Ascending aorta (tissue), 2 donors: ENCODE measurements at regions not wholly inside any gene's neighbourhood (a gene's known extent, or its start where the extent isn't known, plus 50 kb on each side); places are given as distances from the start of the nearest gene placed in this dataset.

Experiments used
- DNase-seq, 2 donors: peaks; one replicate each; pipeline ENCODE4 v3.0.0-alpha.2; 2019; ENCODE audit warnings: low spot score in 2 of 2
- H3K27ac ChIP-seq, 2 donors: fragments of 200-600 bp; sonication (generic); one replicate each; pipeline ENCODE4 v1.5.1; 2016 to 2017; ENCODE audit warnings: mild to moderate bottlenecking in 1 of 2
- H3K27me3 ChIP-seq: fragments of 200-600 bp; sonication (generic); one replicate; pipeline ENCODE4 v1.5.1; 2017
- H3K36me3 ChIP-seq, 2 donors: fragments of 200-600 bp; sonication (generic); one replicate each; pipeline ENCODE4 v1.5.1; 2016
- H3K4me1 ChIP-seq, 2 donors: fragments of 200-600 bp; sonication (generic); one replicate each; pipeline ENCODE4 v1.5.1; 2016 to 2017; ENCODE audit warnings: mild to moderate bottlenecking in 1 of 2
- H3K4me3 ChIP-seq, 2 donors: fragments of 200-600 bp; sonication (generic); one replicate each; pipeline ENCODE4 v1.5.1; 2016 to 2017; ENCODE audit warnings: mild to moderate bottlenecking in 1 of 2
- H3K9me3 ChIP-seq, 2 donors: fragments of 200-600 bp; sonication (generic); one replicate each; pipeline ENCODE4 v1.5.1; 2016
- intact Hi-C: fragments of 100-400 bp; cut with DNase I; formaldehyde crosslinking; loops from one replicate; pipeline ENCODE4 v1.15.1; 2023
- TF ChIP-seq, protein P1 (sequence below), 3 experiments: fragments of 200-600 bp in 2 of 3; fragments of 450-650 bp in 1 of 3; sonication (generic) in 2 of 3; IDR thresholded peaks; one replicate each; pipeline ENCODE4 v1.5.1; 2016 to 2019; ENCODE audit warnings: antibody characterized with exemption in 3 of 3, mild to moderate bottlenecking in 1 of 3, moderate library complexity in 1 of 3

DNA sequence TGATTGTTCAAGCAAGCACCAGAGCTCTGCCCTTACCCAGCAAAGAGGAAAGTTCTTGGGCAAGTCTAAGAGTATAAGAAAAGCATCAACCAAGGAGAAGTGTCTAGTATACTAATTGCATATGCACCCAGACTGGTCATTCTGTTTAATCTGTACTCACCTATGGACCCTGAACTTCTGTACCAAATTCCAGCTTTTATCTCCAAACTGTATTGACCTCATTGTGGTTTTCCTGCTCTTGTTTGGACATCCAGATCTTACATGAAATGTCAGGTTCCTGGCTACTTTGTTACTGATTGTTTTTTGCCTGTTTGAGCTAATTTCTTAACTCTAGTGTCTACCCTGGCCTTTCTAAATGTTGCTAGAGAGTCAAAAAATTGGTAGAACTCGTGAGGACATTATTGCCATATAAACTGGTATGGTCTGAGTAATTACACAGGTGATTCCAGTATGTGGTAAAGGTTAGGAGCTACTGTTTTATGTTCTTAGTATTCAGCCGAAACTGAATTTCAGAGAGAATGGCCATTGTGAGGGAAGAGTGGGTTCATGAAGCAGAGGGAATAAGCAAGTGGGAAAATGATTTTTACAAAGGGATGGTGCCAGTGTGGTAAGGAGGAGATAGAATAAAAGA is 146.3 kb downstream of the HNMT start:
- Histone ChIP-seq H3K4me1 (no peaks in the 10 kb centered on the region), H3K36me3 (no peaks in the 10 kb centered on the region), H3K4me3 (no peak overlapping the region), H3K27ac (no peak overlapping the region), H3K9me3 (peaks cover 0 to 7% of the 10 kb centered on the region in 2 donors), H3K27me3 (no peaks in the 10 kb centered on the region)
- intact Hi-C loops: no loop called here
- no peak for DNase-seq
- TF ChIP-seq, protein P1, sequence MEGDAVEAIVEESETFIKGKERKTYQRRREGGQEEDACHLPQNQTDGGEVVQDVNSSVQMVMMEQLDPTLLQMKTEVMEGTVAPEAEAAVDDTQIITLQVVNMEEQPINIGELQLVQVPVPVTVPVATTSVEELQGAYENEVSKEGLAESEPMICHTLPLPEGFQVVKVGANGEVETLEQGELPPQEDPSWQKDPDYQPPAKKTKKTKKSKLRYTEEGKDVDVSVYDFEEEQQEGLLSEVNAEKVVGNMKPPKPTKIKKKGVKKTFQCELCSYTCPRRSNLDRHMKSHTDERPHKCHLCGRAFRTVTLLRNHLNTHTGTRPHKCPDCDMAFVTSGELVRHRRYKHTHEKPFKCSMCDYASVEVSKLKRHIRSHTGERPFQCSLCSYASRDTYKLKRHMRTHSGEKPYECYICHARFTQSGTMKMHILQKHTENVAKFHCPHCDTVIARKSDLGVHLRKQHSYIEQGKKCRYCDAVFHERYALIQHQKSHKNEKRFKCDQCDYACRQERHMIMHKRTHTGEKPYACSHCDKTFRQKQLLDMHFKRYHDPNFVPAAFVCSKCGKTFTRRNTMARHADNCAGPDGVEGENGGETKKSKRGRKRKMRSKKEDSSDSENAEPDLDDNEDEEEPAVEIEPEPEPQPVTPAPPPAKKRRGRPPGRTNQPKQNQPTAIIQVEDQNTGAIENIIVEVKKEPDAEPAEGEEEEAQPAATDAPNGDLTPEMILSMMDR (IDR thresholded peaks at IDR 0.05): no peak

DNA sequence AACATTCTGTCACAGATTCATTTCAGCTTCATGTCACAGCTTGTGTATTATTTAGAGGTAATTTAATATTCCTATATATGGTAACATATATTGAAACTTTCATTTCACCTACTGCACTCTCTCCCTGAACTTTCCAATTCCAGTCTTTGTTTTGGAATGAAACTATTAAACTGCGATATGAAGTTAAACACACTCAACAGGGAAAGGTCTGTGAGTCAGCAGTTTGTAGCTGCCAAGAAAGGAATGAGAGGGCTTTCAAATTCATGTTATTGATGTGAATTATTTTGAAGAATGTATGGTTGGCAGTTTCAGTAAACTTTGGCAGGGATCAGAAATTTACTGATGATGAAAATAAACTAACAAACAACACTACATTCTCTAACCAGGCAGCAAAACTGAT is 148.3 kb downstream of the HNMT start:
- H3K27ac ChIP-seq: no peak overlapping the region
- no peak for DNase-seq
- no peaks in the 10 kb centered on the region for H3K36me3 ChIP-seq
- H3K9me3 ChIP-seq: peaks cover 0 to 7% of the 10 kb centered on the region in 2 donors
- TF ChIP-seq, protein P1 (IDR thresholded peaks at IDR 0.05): no peak
- H3K4me1 ChIP-seq: no peaks in the 10 kb centered on the region
- H3K4me3 ChIP-seq: no peak overlapping the region
- H3K27me3 ChIP-seq: no peaks in the 10 kb centered on the region
- intact Hi-C loops: no loop called here

DNA sequence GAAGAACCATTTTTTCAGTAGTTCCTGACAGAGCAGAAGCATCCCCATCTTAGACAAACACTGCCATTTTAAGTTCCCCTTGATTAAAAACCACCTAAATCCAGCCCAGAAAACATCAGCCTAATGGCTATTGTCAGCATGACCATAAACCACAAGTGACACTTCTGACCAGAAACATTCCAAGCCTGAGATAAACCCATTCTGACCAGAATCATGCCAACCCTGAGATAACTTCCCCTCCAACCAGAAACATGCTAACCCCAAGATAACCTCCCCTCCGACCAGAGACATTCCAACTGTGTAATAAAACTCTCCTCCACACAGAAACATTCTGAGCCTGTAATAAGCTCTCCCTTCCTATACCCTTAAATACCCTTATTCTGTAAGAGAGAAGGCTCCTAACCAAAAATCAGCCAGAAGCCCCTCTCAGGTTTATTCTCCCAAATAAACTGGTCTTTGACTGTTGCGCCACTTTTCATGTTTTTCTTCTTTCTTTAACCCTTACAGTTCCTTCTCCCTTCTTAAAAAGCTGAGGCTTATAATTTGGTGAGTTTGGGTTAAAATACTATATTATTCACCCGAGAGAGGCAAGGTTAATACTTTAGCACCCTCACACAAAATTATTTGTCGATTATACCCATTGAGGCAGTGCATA is 149.7 kb downstream of the HNMT start:
- H3K27me3 ChIP-seq: no peaks in the 10 kb centered on the region
- no peak overlapping the region for H3K4me3 ChIP-seq
- TF ChIP-seq, protein P1 (IDR thresholded peaks at IDR 0.05): no peak
- no peak for DNase-seq
- H3K9me3 ChIP-seq: peaks cover 0 to 7% of the 10 kb centered on the region in 2 donors
- intact Hi-C loops: no loop called here
- no peak overlapping the region for H3K27ac ChIP-seq
- no peaks in the 10 kb centered on the region for H3K4me1 ChIP-seq
- no peaks in the 10 kb centered on the region for H3K36me3 ChIP-seq

- no peak overlapping the region for H3K4me3 ChIP-seq
- no peak for DNase-seq
- intact Hi-C loops: no loop called here
- H3K4me1 ChIP-seq: no peaks in the 10 kb centered on the region
- no peaks in the 10 kb centered on the region for H3K36me3 ChIP-seq
- no peak overlapping the region for H3K27ac ChIP-seq
- H3K27me3 ChIP-seq: no peaks in the 10 kb centered on the region
- TF ChIP-seq, protein P1 (IDR thresholded peaks at IDR 0.05): no peak
- H3K9me3 ChIP-seq: peaks cover 0 to 7% of the 10 kb centered on the region in 2 donors
Observed at GRCh38 chr2:138115666-138116065, 151.4 kb downstream of the HNMT start.

- H3K27ac ChIP-seq: no peak overlapping the region
- no peaks in the 10 kb centered on the region for H3K27me3 ChIP-seq
- intact Hi-C loops: no loop called here
- H3K9me3 ChIP-seq: peaks cover 0 to 7% of the 10 kb centered on the region in 2 donors
- no peaks in the 10 kb centered on the region for H3K36me3 ChIP-seq
- H3K4me3 ChIP-seq: no peak overlapping the region
- no peaks in the 10 kb centered on the region for H3K4me1 ChIP-seq
- DNase-seq: no peak
- TF ChIP-seq, protein P1 (IDR thresholded peaks at IDR 0.05): no peak
Observed at GRCh38 chr2:138116456-138116855, 152.2 kb downstream of the HNMT start.
